ENCODE measurements at regions not wholly inside any gene's neighbourhood (a gene's known extent, or its start where the extent isn't known, plus 50 kb on each side); places are given as distances from the start of the nearest gene placed in this dataset.

GRCh38 chr4:138964716-138965426 is 50.7 kb upstream of the NOCT start:
- WGBS, 2 experiments (ENCODE audit: insufficient coverage in 2 of 2) = 88 to 93% methylated on average over 2 to 3 of the region's 8 CpGs
- Histone ChIP-seq H3K4me1 (ENCODE audit: control insufficient read depth, insufficient read depth, low read length, poor library complexity, severe bottlenecking) (no peaks in the 10 kb centered on the region), H3K27ac (ENCODE audit: low read depth, low read length, severe bottlenecking) (no peak overlapping the region), H3K36me3 (ENCODE audit: control insufficient read depth, insufficient read depth, low read length) (no peaks in the 10 kb centered on the region), H3K9me3 (ENCODE audit: control insufficient read depth, low read length) (peaks cover 4% of the 10 kb centered on the region), H3K4me3 (ENCODE audit: extremely low read depth, insufficient read depth, low read length, poor library complexity, severe bottlenecking) (no peak overlapping the region)

GRCh38 chr4:138963412-138963811 is 52.2 kb upstream of the NOCT start:
- no peak overlapping the region for H3K27ac ChIP-seq (ENCODE audit: low read depth, low read length, severe bottlenecking)
- 100% methylated on average over 1 of the region's 4 CpGs; no CpG with 5 or more reads in 1 of the 2 experiments for WGBS, 2 experiments (ENCODE audit: insufficient coverage in 2 of 2)

GRCh38 chr4:138961664-138962063 is 53.9 kb upstream of the NOCT start:
- 80 to 100% methylated on average over 1 of the region's 1 CpG for WGBS, 2 experiments (ENCODE audit: insufficient coverage in 2 of 2)
- H3K27ac ChIP-seq (ENCODE audit: low read depth, low read length, severe bottlenecking) = no peak overlapping the region
- H3K9me3 ChIP-seq (ENCODE audit: control insufficient read depth, low read length) = peaks cover 4% of the 10 kb centered on the region
- no peak overlapping the region for H3K4me3 ChIP-seq (ENCODE audit: extremely low read depth, insufficient read depth, low read length, poor library complexity, severe bottlenecking)
- H3K36me3 ChIP-seq (ENCODE audit: control insufficient read depth, insufficient read depth, low read length) = no peaks in the 10 kb centered on the region
- H3K4me1 ChIP-seq (ENCODE audit: control insufficient read depth, insufficient read depth, low read length, poor library complexity, severe bottlenecking) = no peaks in the 10 kb centered on the region

More at GRCh38 chr4:138963412-138963811, 52.2 kb upstream of the NOCT start:
- Histone ChIP-seq H3K36me3 (ENCODE audit: control insufficient read depth, insufficient read depth, low read length) (no peaks in the 10 kb centered on the region), H3K4me1 (ENCODE audit: control insufficient read depth, insufficient read depth, low read length, poor library complexity, severe bottlenecking) (no peaks in the 10 kb centered on the region), H3K9me3 (ENCODE audit: control insufficient read depth, low read length) (peaks cover 4% of the 10 kb centered on the region), H3K4me3 (ENCODE audit: extremely low read depth, insufficient read depth, low read length, poor library complexity, severe bottlenecking) (no peak overlapping the region)

GRCh38 chr4:138961129-138961528 is 54.5 kb upstream of the NOCT start:
- 72 to 100% methylated on average over 2 of the region's 5 CpGs for WGBS, 2 experiments (ENCODE audit: insufficient coverage in 2 of 2)
- Histone ChIP-seq H3K36me3 (ENCODE audit: control insufficient read depth, insufficient read depth, low read length) (no peaks in the 10 kb centered on the region), H3K4me3 (ENCODE audit: extremely low read depth, insufficient read depth, low read length, poor library complexity, severe bottlenecking) (no peak overlapping the region), H3K9me3 (ENCODE audit: control insufficient read depth, low read length) (peaks cover 4% of the 10 kb centered on the region), H3K27ac (ENCODE audit: low read depth, low read length, severe bottlenecking) (no peak overlapping the region), H3K4me1 (ENCODE audit: control insufficient read depth, insufficient read depth, low read length, poor library complexity, severe bottlenecking) (no peaks in the 10 kb centered on the region)

- 80 to 100% methylated on average over 1 of the region's 4 CpGs for WGBS, 2 experiments (ENCODE audit: insufficient coverage in 2 of 2)
- H3K36me3 ChIP-seq (ENCODE audit: control insufficient read depth, insufficient read depth, low read length) = no peaks in the 10 kb centered on the region
- no peak overlapping the region for H3K4me3 ChIP-seq (ENCODE audit: extremely low read depth, insufficient read depth, low read length, poor library complexity, severe bottlenecking)
- H3K4me1 ChIP-seq (ENCODE audit: control insufficient read depth, insufficient read depth, low read length, poor library complexity, severe bottlenecking) = no peaks in the 10 kb centered on the region
- H3K27ac ChIP-seq (ENCODE audit: low read depth, low read length, severe bottlenecking) = no peak overlapping the region
- peaks cover 4% of the 10 kb centered on the region for H3K9me3 ChIP-seq (ENCODE audit: control insufficient read depth, low read length)
These were observed 55.3 kb upstream of the NOCT start for GRCh38 chr4:138960175-138960710.

- WGBS, 2 experiments (ENCODE audit: insufficient coverage in 2 of 2) = 93 to 100% methylated on average over 1 to 3 of the region's 5 CpGs
These were observed 56.3 kb upstream of the NOCT start for GRCh38 chr4:138959097-138959815.

GRCh38 chr4:138958519-138958918 is 57.1 kb upstream of the NOCT start:
- H3K4me1 ChIP-seq (ENCODE audit: control insufficient read depth, insufficient read depth, low read length, poor library complexity, severe bottlenecking) = no peaks in the 10 kb centered on the region
- no peak overlapping the region for H3K4me3 ChIP-seq (ENCODE audit: extremely low read depth, insufficient read depth, low read length, poor library complexity, severe bottlenecking)
- no peak overlapping the region for H3K27ac ChIP-seq (ENCODE audit: low read depth, low read length, severe bottlenecking)
- peaks cover 4% of the 10 kb centered on the region for H3K9me3 ChIP-seq (ENCODE audit: control insufficient read depth, low read length)
- WGBS, 2 experiments (ENCODE audit: insufficient coverage in 2 of 2) = 71 to 100% methylated on average over 1 of the region's 3 CpGs
- H3K36me3 ChIP-seq (ENCODE audit: control insufficient read depth, insufficient read depth, low read length) = no peaks in the 10 kb centered on the region

More at GRCh38 chr4:138959097-138959815, 56.3 kb upstream of the NOCT start:
- H3K4me1 ChIP-seq (ENCODE audit: control insufficient read depth, insufficient read depth, low read length, poor library complexity, severe bottlenecking) = no peaks in the 10 kb centered on the region
- no peaks in the 10 kb centered on the region for H3K36me3 ChIP-seq (ENCODE audit: control insufficient read depth, insufficient read depth, low read length)
- H3K9me3 ChIP-seq (ENCODE audit: control insufficient read depth, low read length) = peaks cover 4% of the 10 kb centered on the region
- no peak overlapping the region for H3K27ac ChIP-seq (ENCODE audit: low read depth, low read length, severe bottlenecking)
- no peak overlapping the region for H3K4me3 ChIP-seq (ENCODE audit: extremely low read depth, insufficient read depth, low read length, poor library complexity, severe bottlenecking)

GRCh38 chr4:138957302-138957701 is 58.3 kb upstream of the NOCT start:
- Histone ChIP-seq H3K27ac (ENCODE audit: low read depth, low read length, severe bottlenecking) (no peak overlapping the region), H3K4me3 (ENCODE audit: extremely low read depth, insufficient read depth, low read length, poor library complexity, severe bottlenecking) (no peak overlapping the region), H3K36me3 (ENCODE audit: control insufficient read depth, insufficient read depth, low read length) (no peaks in the 10 kb centered on the region), H3K4me1 (ENCODE audit: control insufficient read depth, insufficient read depth, low read length, poor library complexity, severe bottlenecking) (no peaks in the 10 kb centered on the region), H3K9me3 (ENCODE audit: control insufficient read depth, low read length) (no peaks in the 10 kb centered on the region)
- 83 to 98% methylated on average over 5 to 6 of the region's 7 CpGs for WGBS, 2 experiments (ENCODE audit: insufficient coverage in 2 of 2)

- peaks cover 3% of the 10 kb centered on the region for H3K4me1 ChIP-seq (ENCODE audit: control insufficient read depth, insufficient read depth, low read length, poor library complexity, severe bottlenecking)
- H3K9me3 ChIP-seq (ENCODE audit: control insufficient read depth, low read length) = no peaks in the 10 kb centered on the region
- WGBS, 2 experiments (ENCODE audit: insufficient coverage in 2 of 2) = 100% methylated on average over 1 of the region's 2 CpGs
- H3K36me3 ChIP-seq (ENCODE audit: control insufficient read depth, insufficient read depth, low read length) = no peaks in the 10 kb centered on the region
- no peak overlapping the region for H3K4me3 ChIP-seq (ENCODE audit: extremely low read depth, insufficient read depth, low read length, poor library complexity, severe bottlenecking)
- no peak overlapping the region for H3K27ac ChIP-seq (ENCODE audit: low read depth, low read length, severe bottlenecking)
These were observed 61.2 kb upstream of the NOCT start for GRCh38 chr4:138954428-138954827.

GRCh38 chr4:138953961-138954371 is 61.6 kb upstream of the NOCT start:
- Histone ChIP-seq H3K4me3 (ENCODE audit: extremely low read depth, insufficient read depth, low read length, poor library complexity, severe bottlenecking) (no peak overlapping the region), H3K9me3 (ENCODE audit: control insufficient read depth, low read length) (no peaks in the 10 kb centered on the region), H3K27ac (ENCODE audit: low read depth, low read length, severe bottlenecking) (no peak overlapping the region), H3K36me3 (ENCODE audit: control insufficient read depth, insufficient read depth, low read length) (no peaks in the 10 kb centered on the region), H3K4me1 (ENCODE audit: control insufficient read depth, insufficient read depth, low read length, poor library complexity, severe bottlenecking) (peaks cover 7% of the 10 kb centered on the region)
- WGBS, 2 experiments (ENCODE audit: insufficient coverage in 2 of 2) = 80 to 100% methylated on average over 1 of the region's 2 CpGs

GRCh38 chr4:138952411-138952810 is 63.2 kb upstream of the NOCT start:
- Histone ChIP-seq H3K36me3 (ENCODE audit: control insufficient read depth, insufficient read depth, low read length) (no peaks in the 10 kb centered on the region), H3K27ac (ENCODE audit: low read depth, low read length, severe bottlenecking) (no peak overlapping the region), H3K4me1 (ENCODE audit: control insufficient read depth, insufficient read depth, low read length, poor library complexity, severe bottlenecking) (peaks cover 13% of the 10 kb centered on the region), H3K9me3 (ENCODE audit: control insufficient read depth, low read length) (no peaks in the 10 kb centered on the region), H3K4me3 (ENCODE audit: extremely low read depth, insufficient read depth, low read length, poor library complexity, severe bottlenecking) (no peak overlapping the region)
